Brain microvascular endothelial cell (primary cell): ENCODE measurements at regions not wholly inside any gene's neighbourhood (a gene's known extent, or its start where the extent isn't known, plus 50 kb on each side); places are given as distances from the start of the nearest gene placed in this dataset.

ENCODE experiments used
- DNase-seq: peaks from one replicate; pipeline ENCODE4 v3.0.0-alpha.2; 2020
- H3K27ac ChIP-seq: fragments of 250-450 bp; sonication (Bioruptor Pico); 2 replicates; pipeline ENCODE4 v1.5.1; 2020; ENCODE audit warnings: mild to moderate bottlenecking, moderate library complexity
- H3K27me3 ChIP-seq: fragments of 250-450 bp; sonication (Bioruptor Pico); replicated peaks from 2 replicates; pipeline ENCODE4 v1.5.1; 2020; ENCODE audit warnings: mild to moderate bottlenecking
- H3K36me3 ChIP-seq: fragments of 250-450 bp; sonication (Bioruptor Pico); replicated peaks from 2 replicates; pipeline ENCODE4 v1.5.1; 2020; ENCODE audit warnings: mild to moderate bottlenecking
- H3K4me3 ChIP-seq: 2 replicates; pipeline ENCODE4 v1.5.1; 2011; ENCODE audit warnings: low read depth, mild to moderate bottlenecking, control low read depth, low read length, moderate library complexity
- in situ Hi-C: cut with HindIII; loops from 2 replicates; pipeline ENCODE4 v1.10.0; 2017; ENCODE audit warnings: low sequenced_read_pairs, low pct_ligation_motif_present
- TF ChIP-seq, protein P1 (sequence below): IDR thresholded peaks from 2 replicates; pipeline ENCODE4 v1.5.1; 2011; ENCODE audit warnings: low read depth, mild to moderate bottlenecking, moderate library complexity, low read length, control low read depth, inconsistent platforms; ENCODE audit errors: missing control alignments

DNA sequence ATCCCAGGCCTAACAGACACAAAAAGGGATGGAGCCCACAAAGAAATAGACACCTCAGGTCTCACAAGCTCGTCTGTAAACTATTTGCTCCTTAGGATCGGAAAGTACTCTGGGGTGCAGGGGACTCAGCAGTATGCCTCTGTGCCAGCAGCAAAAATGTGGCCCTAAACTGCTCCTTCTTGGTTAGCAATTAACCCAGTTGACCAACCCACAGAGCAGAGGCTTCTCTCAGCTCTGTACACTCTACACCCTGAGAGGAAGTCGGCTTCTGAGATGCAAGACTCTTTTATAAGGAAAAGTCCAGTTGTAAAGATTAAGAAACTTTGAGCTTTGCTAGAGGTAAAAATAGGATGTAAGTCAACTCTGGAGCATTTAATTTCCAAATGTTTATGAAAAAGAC is 156.3 kb upstream of the PRSS58 start:
- no peak for DNase-seq

DNA sequence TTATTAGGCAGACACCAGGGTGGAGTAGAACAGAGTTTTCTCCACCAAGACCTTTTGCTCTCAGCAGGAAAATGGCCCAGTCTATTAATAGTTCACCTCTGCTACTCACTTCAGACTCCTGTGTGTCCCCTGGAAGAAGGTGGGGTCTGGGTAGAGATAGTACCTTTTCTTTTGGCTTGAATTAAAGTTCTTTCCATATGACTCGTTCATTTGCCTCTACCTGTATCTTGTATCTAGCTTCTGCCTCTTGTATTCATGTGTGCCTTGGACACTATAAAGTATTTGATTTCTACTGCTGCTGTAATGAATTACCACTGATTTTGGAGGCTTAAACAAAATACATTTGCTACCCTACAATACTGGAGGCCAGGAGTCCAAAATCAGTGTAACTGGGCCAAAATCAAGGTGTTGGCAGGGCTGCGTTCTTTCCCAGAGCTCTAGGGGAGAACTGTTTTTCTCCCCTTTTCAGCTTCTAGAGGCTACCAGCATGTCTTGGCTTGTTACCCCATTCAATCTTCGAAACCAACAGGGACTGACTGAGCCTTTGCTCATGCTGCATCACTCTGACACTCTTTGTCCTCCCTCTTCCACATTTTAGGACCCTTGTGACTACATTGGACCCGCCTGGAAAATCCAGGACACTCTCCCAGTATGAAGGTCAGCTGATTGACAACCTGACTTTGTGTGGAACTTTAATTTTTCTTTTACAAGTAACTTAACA is 155.6 kb upstream of the PRSS58 start:
- Histone ChIP-seq H3K36me3 (no peaks in the 10 kb centered on the region), H3K27me3 (no peaks in the 10 kb centered on the region), H3K27ac (no peak overlapping the region), H3K4me3 (no peak overlapping the region)
- in situ Hi-C loops, result no loop called here
- DNase-seq, result no peak
- TF ChIP-seq, protein P1, sequence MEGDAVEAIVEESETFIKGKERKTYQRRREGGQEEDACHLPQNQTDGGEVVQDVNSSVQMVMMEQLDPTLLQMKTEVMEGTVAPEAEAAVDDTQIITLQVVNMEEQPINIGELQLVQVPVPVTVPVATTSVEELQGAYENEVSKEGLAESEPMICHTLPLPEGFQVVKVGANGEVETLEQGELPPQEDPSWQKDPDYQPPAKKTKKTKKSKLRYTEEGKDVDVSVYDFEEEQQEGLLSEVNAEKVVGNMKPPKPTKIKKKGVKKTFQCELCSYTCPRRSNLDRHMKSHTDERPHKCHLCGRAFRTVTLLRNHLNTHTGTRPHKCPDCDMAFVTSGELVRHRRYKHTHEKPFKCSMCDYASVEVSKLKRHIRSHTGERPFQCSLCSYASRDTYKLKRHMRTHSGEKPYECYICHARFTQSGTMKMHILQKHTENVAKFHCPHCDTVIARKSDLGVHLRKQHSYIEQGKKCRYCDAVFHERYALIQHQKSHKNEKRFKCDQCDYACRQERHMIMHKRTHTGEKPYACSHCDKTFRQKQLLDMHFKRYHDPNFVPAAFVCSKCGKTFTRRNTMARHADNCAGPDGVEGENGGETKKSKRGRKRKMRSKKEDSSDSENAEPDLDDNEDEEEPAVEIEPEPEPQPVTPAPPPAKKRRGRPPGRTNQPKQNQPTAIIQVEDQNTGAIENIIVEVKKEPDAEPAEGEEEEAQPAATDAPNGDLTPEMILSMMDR, result no peak

More for the DNA sequence above, 156.3 kb upstream of the PRSS58 start:
- Histone ChIP-seq H3K4me3 (no peak overlapping the region), H3K36me3 (no peaks in the 10 kb centered on the region), H3K27me3 (no peaks in the 10 kb centered on the region), H3K27ac (no peak overlapping the region)
- in situ Hi-C loops, result no loop called here
- TF ChIP-seq, protein P1, result no peak

DNA sequence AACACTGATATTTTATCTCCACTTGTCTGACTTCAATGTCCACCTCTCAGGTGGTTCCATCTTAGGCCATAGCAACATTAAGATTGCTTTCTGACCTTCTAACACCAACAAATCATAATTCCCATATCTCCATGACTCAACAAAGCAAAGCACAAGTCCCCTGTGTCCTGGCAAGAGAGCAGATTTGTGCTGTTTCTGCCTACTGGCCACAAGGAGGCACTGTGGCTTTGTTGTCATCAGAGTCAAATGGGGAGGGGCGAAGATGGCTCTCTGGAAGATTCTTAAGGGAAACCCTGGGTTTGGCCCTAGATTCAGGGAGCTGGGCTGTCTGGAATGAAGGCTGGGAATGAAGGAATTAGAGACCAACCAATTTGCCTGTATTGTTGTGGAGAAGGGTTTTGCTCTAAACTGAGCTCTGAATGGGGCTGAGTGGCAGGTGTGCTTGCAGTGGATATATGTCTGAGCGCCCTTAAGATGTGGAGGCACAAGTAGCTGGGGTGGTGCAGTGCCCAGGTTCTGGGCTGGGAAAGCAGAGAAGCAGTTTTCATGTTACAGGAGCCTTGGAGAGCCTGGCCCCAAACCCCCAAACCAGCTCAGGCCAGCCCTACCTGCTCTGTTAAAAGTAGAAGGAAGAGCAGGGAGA is 154.8 kb upstream of the PRSS58 start:
- Histone ChIP-seq H3K27me3 (no peaks in the 10 kb centered on the region), H3K36me3 (no peaks in the 10 kb centered on the region), H3K27ac (no peak overlapping the region), H3K4me3 (no peak overlapping the region)
- in situ Hi-C loops, result no loop called here
- TF ChIP-seq, protein P1, result peak; percentile 92
- peak; percentile 54 for DNase-seq

DNA sequence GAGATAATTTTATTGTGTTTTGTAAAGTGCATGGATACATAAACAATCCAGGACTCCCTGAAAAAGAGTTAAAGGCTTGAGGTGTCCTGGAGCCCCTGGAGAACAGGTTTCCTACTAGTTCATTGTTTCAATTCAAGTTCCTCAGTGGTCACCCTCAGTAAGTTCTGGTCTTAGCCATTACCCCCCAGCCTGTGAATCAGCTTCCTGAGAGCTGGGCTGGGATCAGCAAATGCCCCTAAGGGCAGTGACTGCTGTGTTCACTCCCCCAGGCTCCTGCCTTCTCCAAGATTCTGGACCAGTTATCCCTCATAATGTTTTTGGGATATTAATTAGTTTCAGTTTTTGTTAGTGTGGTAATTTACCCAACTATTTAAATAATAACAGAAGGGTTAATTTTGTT is 151.6 kb upstream of the PRSS58 start:
- in situ Hi-C loops, result no loop called here
- no peak overlapping the region for H3K27ac ChIP-seq
- DNase-seq, result no peak
- H3K4me3 ChIP-seq, result no peak overlapping the region
- H3K27me3 ChIP-seq, result no peaks in the 10 kb centered on the region
- TF ChIP-seq, protein P1, result no peak
- no peaks in the 10 kb centered on the region for H3K36me3 ChIP-seq

DNA sequence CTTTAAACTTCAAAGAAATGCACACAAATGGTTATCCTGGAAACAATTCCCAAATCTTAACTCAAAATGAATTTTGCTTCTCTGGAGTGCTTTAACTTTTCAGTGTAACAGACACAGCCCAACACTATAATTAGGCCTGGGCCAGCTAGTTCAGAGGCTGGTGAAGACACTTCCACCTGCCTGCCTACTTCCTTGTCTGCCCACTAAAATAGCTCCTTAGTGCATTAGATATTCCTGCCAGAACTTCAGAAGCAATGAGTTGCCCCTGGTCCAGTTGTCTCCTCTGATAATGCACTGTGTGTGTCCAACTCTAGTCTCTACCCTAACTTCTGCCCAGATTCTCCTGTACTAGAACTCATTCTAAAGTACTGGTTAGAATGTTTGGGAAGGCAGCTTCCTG is 150.9 kb upstream of the PRSS58 start:
- no peak overlapping the region for H3K4me3 ChIP-seq
- in situ Hi-C loops, result no loop called here
- H3K27me3 ChIP-seq, result no peaks in the 10 kb centered on the region
- H3K36me3 ChIP-seq, result no peaks in the 10 kb centered on the region
- no peak for DNase-seq
- H3K27ac ChIP-seq, result no peak overlapping the region
- TF ChIP-seq, protein P1, result no peak
